Caco-2 (cell line): ENCODE measurements at regions not wholly inside any gene's neighbourhood (a gene's known extent, or its start where the extent isn't known, plus 50 kb on each side); places are given as distances from the start of the nearest gene placed in this dataset.

Experiments
- BruUV-seq: library from RNA; stranded (reverse); fragments of 400-500 nt; replicated peaks from 2 replicates; lab custom pipeline; 2021; lab: Mats Ljungman, UMichigan
- CTCF ChIA-PET: fragments of 300-600 bp; sonication (Branson Sonifier 250); formaldehyde crosslinking; loops from one replicate; lab custom pipeline; 2022; ENCODE audit warnings: antibody characterized with exemption; lab: Charles Lee
- POLR2A ChIA-PET: fragments of 300-600 bp; sonication (Branson Sonifier 250); formaldehyde crosslinking; loops from one replicate; lab custom pipeline; 2022; ENCODE audit warnings: antibody characterized with exemption; lab: Charles Lee
- DNase-seq, 2 experiments: peaks; one replicate each; pipeline versions ENCODE4 v3.0.0 to v3.0.0-alpha.2; 2020 to 2022
- H3K27me3 ChIP-seq: replicated peaks from 2 replicates; pipeline ENCODE4 v1.6.0; 2011; ENCODE audit warnings: low read length; ENCODE audit not compliant: control insufficient read depth, insufficient read depth
- H3K36me3 ChIP-seq: 2 replicates; pipeline ENCODE4 v1.5.1; 2011; ENCODE audit warnings: low read length; ENCODE audit not compliant: control insufficient read depth, insufficient read depth
- H3K4me1 ChIP-seq: fragments of 250-450 bp; sonication (Bioruptor Pico); 2 replicates; pipeline ENCODE4 v1.5.1; 2020; ENCODE audit warnings: mild to moderate bottlenecking
- H3K4me3 ChIP-seq: 2 replicates; pipeline ENCODE4 v1.5.1; 2011; ENCODE audit warnings: low read depth, mild to moderate bottlenecking, control low read depth, low read length
- H3K9me3 ChIP-seq: fragments of 250-450 bp; sonication (Bioruptor Pico); 2 replicates; pipeline ENCODE4 v1.5.1; 2020; ENCODE audit warnings: mild to moderate bottlenecking, moderate library complexity
- H3K27ac Mint-ChIP-seq: one replicate; pipeline ENCODE4 v1.8.0; 2022; ENCODE audit warnings: mixed read lengths; ENCODE audit not compliant: unreplicated experiment
- H3K27me3 Mint-ChIP-seq: one replicate; pipeline ENCODE4 v1.8.0; 2022; ENCODE audit warnings: mixed read lengths; ENCODE audit not compliant: insufficient read depth, unreplicated experiment
- H3K36me3 Mint-ChIP-seq: one replicate; pipeline ENCODE4 v1.8.0; 2022; ENCODE audit warnings: mild to moderate bottlenecking, mixed read lengths; ENCODE audit not compliant: insufficient read depth, unreplicated experiment
- H3K4me1 Mint-ChIP-seq: one replicate; pipeline ENCODE4 v1.8.0; 2022; ENCODE audit warnings: low read depth, mixed read lengths; ENCODE audit not compliant: unreplicated experiment
- H3K4me3 Mint-ChIP-seq: one replicate; pipeline ENCODE4 v1.8.0; 2022; ENCODE audit warnings: mild to moderate bottlenecking, moderate library complexity, mixed read lengths; ENCODE audit not compliant: unreplicated experiment
- H3K9me3 Mint-ChIP-seq: one replicate; pipeline ENCODE4 v1.8.0; 2022; ENCODE audit warnings: mixed read lengths; ENCODE audit not compliant: unreplicated experiment
- CTCF ChIP-seq, 2 experiments: fragments of 200-600 bp in 1 of 2; IDR thresholded peaks; 1 replicate in 1 of 2; 2 replicates in 1 of 2; pipeline versions ENCODE4 v1.5.1 to v1.8.0; 2011 to 2022; ENCODE audit warnings: antibody characterized with exemption in 1 of 2, control low read depth in 1 of 2, inconsistent platforms in 1 of 2, low read depth in 1 of 2, low read length in 1 of 2, mild to moderate bottlenecking in 1 of 2, moderate library complexity in 1 of 2; ENCODE audit not compliant: insufficient read depth in 1 of 2, severe bottlenecking in 1 of 2, unreplicated experiment in 1 of 2
- intact Hi-C: fragments of 100-400 bp; cut with micrococcal nuclease; formaldehyde crosslinking; loops from one replicate; pipeline ENCODE4 v1.10.0; 2022; ENCODE audit not compliant: unreplicated experiment

- Mint-ChIP-seq H3K4me3 (no peak overlapping the region), H3K27me3 (peaks cover 8% of the 10 kb centered on the region), H3K36me3 (no peaks in the 10 kb centered on the region), H3K9me3 (no peaks in the 10 kb centered on the region), H3K4me1 (peaks cover 8% of the 10 kb centered on the region), H3K27ac (no peak overlapping the region)
- intact Hi-C loops, result no loop called here
- ChIA-PET POLR2A (no interaction called here), CTCF (no interaction called here)
- Histone ChIP-seq H3K36me3 (no peaks in the 10 kb centered on the region), H3K4me1 (no peaks in the 10 kb centered on the region), H3K27me3 (no peaks in the 10 kb centered on the region), H3K4me3 (no peak overlapping the region), H3K9me3 (no peaks in the 10 kb centered on the region)
- no TSS peak for BruUV-seq
- no peak for DNase-seq
- no peak for TF ChIP-seq CTCF (IDR thresholded peaks at IDR 0.05; ENCODE audit: insufficient read depth in 1 of 2, low read depth in 1 of 2, low read length in 1 of 2, severe bottlenecking in 1 of 2, unreplicated experiment in 1 of 2)
These were observed 114.0 kb downstream of the SP3 start for GRCh38 chr2:173851141-173851641.

DNA sequence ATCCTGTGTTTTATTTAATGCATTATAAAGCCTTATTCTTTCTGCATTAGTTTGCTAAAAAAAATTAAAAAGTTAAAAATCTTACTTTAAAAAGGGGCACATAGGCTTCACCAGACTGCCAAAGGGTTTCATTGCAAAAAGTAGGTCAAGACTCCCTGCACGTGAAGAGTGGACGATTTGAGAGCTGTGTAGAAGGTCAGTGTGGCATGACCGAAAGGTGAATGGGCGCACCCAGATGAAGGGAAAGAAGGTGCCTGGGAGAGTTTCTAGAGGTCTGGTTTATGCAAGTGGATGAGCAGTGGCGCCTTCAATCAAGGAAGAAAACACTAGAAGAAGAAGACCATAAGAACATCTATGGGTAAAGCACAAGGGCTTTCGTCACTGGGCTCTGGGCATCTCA, 111.0 kb downstream of the SP3 start:
- intact Hi-C loops, result no loop called here
- BruUV-seq, result no TSS peak
- DNase-seq, result no peak
- Histone ChIP-seq H3K4me3 (no peak overlapping the region), H3K36me3 (no peaks in the 10 kb centered on the region), H3K27me3 (no peaks in the 10 kb centered on the region), H3K9me3 (no peaks in the 10 kb centered on the region), H3K4me1 (no peaks in the 10 kb centered on the region)
- ChIA-PET CTCF (interaction anchor here (0.6 kb wide), 1 partner anchor 566 kb away, joined by 3 read pairs; no protein-coding TSS in a partner anchor), POLR2A (no interaction called here)
- TF ChIP-seq CTCF (IDR thresholded peaks at IDR 0.05; ENCODE audit: insufficient read depth in 1 of 2, low read depth in 1 of 2, low read length in 1 of 2, severe bottlenecking in 1 of 2, unreplicated experiment in 1 of 2), result no peak
- H3K36me3 Mint-ChIP-seq, result no peaks in the 10 kb centered on the region
- H3K27me3 Mint-ChIP-seq, result peaks cover 6% of the 10 kb centered on the region
- H3K4me3 Mint-ChIP-seq, result no peak overlapping the region
- no peaks in the 10 kb centered on the region for H3K9me3 Mint-ChIP-seq
- H3K27ac Mint-ChIP-seq, result no peak overlapping the region
- H3K4me1 Mint-ChIP-seq, result peaks cover 2% of the 10 kb centered on the region

- no peaks in the 10 kb centered on the region for H3K4me1 ChIP-seq
- no peaks in the 10 kb centered on the region for H3K9me3 ChIP-seq
- no peaks in the 10 kb centered on the region for H3K27me3 ChIP-seq
- ChIA-PET POLR2A (no interaction called here), CTCF (interaction anchor here (0.6 kb wide), 1 partner anchor 565 kb away, joined by 3 read pairs; no protein-coding TSS in a partner anchor)
- Mint-ChIP-seq H3K27ac (no peak overlapping the region), H3K4me3 (no peak overlapping the region), H3K36me3 (no peaks in the 10 kb centered on the region), H3K9me3 (no peaks in the 10 kb centered on the region), H3K27me3 (peaks cover 9% of the 10 kb centered on the region), H3K4me1 (no peaks in the 10 kb centered on the region)
- TF ChIP-seq CTCF (IDR thresholded peaks at IDR 0.05; ENCODE audit: insufficient read depth in 1 of 2, low read depth in 1 of 2, low read length in 1 of 2, severe bottlenecking in 1 of 2, unreplicated experiment in 1 of 2), result no peak
- intact Hi-C loops, result no loop called here
- no peak overlapping the region for H3K4me3 ChIP-seq
- no TSS peak for BruUV-seq
- DNase-seq, result no peak
- H3K36me3 ChIP-seq, result no peaks in the 10 kb centered on the region
These were observed 110.3 kb downstream of the SP3 start for GRCh38 chr2:173854840-173855239.
